PC-3 (cell line): ENCODE measurements at regions not wholly inside any gene's neighbourhood (a gene's known extent, or its start where the extent isn't known, plus 50 kb on each side); places are given as distances from the start of the nearest gene placed in this dataset.

Experiments
- CTCF ChIP-seq: fragments of 300-600 bp; sonication (generic); conservative IDR thresholded peaks from 2 replicates; pipeline ENCODE4 v1.5.1; 2017; ENCODE audit warnings: antibody characterized with exemption, low read depth, mild to moderate bottlenecking, low read length
- EZH2 ChIP-seq: fragments of 300-600 bp; sonication (generic); IDR thresholded peaks from one replicate; pipeline ENCODE4 v1.6.1; 2017; ENCODE audit warnings: antibody characterized with exemption, mild to moderate bottlenecking, low read length; ENCODE audit not compliant: unreplicated experiment
- EZH2phosphoT487 ChIP-seq: fragments of 300-600 bp; sonication (generic); IDR thresholded peaks from 2 replicates; pipeline ENCODE4 v1.6.1; 2018; ENCODE audit warnings: mild to moderate bottlenecking, antibody characterized with exemption, low read length, borderline replicate concordance

- no peak for TF ChIP-seq CTCF
- TF ChIP-seq EZH2, result no peak
- TF ChIP-seq EZH2phosphoT487, result no peak
Observed at GRCh38 chr2:235377176-235377575, 116.7 kb upstream of the AGAP1 start.
